H1 (cell line): ENCODE measurements at regions not wholly inside any gene's neighbourhood (a gene's known extent, or its start where the extent isn't known, plus 50 kb on each side); places are given as distances from the start of the nearest gene placed in this dataset.

Experiments
- GABPA ChIP-seq: IDR thresholded peaks from 2 replicates; pipeline ENCODE4 v1.6.1; 2011; ENCODE audit warnings: mild to moderate bottlenecking, low read length, moderate library complexity, borderline replicate concordance; ENCODE audit not compliant: insufficient read depth
- HDAC6 ChIP-seq: IDR thresholded peaks from one replicate; pipeline ENCODE4 v1.7.1; 2012; ENCODE audit warnings: low read depth, mild to moderate bottlenecking, inconsistent platforms, low read length, moderate library complexity
- MAFK ChIP-seq: IDR thresholded peaks from 2 replicates; pipeline ENCODE4 v1.6.1; 2012; ENCODE audit warnings: low read depth, mild to moderate bottlenecking, improper control_type of control experiment, low read length
- MAX ChIP-seq: IDR thresholded peaks from 2 replicates; pipeline ENCODE4 v1.6.1; 2012; ENCODE audit warnings: inconsistent platforms
- RFX5 ChIP-seq: IDR thresholded peaks from 2 replicates; pipeline ENCODE4 v1.6.1; 2011; ENCODE audit warnings: low read depth, low read length, improper control_type of control experiment, borderline replicate concordance
- SIRT6 ChIP-seq: IDR thresholded peaks from one replicate; pipeline ENCODE4 v1.7.1; 2012; ENCODE audit warnings: low read length, inconsistent platforms

DNA sequence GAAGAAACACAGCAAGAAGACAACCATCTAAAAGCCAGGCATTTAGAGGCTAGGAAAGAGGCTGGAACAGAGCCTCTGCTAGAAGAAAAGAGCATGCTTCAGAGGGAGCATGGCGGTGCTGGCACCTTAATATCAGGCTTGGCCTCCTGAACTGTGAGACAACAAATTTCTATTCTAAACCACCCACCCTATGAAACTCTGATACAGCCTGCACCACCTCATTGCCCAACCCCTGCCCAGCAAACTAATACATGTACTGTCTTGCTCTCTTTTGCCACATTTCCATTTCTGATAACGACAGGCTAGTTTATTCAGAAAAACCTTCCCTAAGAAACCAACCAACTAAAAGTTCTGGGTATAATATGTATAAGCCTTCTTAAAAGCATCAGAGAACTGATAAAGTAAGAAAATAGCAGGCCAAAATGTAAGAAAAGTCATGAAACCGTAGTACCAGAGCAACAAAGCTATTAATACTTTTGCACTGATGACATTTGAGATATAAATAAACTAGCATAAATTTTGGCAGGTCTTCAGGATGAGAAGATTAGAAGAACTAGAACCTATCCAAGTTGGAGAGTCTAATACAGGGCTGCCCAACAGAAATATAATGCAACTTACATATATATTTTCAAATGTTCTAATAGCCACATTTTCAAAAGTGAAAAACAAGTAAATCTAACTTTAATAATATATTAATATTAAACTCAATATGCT lies 184.7 kb upstream of the HSF2 start (continued):
- TF ChIP-seq HDAC6 (no peak), MAX (no peak), RFX5 (no peak), MAFK (no peak), SIRT6 (no peak), GABPA (no peak)
